CD14-positive monocyte (primary cell): ENCODE measurements at regions not wholly inside any gene's neighbourhood (a gene's known extent, or its start where the extent isn't known, plus 50 kb on each side); places are given as distances from the start of the nearest gene placed in this dataset.

Experiments used
- DNase-seq, 3 donors: peaks; one replicate each; pipeline ENCODE4 v3.0.0-alpha.2; 2011 to 2022
- H2AFZ ChIP-seq: 2 replicates; pipeline ENCODE4 v1.6.0; 2012; ENCODE audit warnings: mild to moderate bottlenecking, low read depth, low read length, inconsistent platforms; ENCODE audit not compliant: insufficient read depth, poor library complexity, severe bottlenecking
- H3K27ac ChIP-seq, 2 donors: 1 replicate in 1 of 2; 2 replicates in 1 of 2; pipeline ENCODE4 v1.5.1; 2012 to 2013; ENCODE audit warnings: low read length in 2 of 2, control low read depth in 1 of 2, inconsistent platforms in 1 of 2, low read depth in 1 of 2, mild to moderate bottlenecking in 1 of 2
- H3K27me3 ChIP-seq, 2 donors: one replicate each; pipeline versions ENCODE4 v1.6.0 to v1.6.1; 2011 to 2013; ENCODE audit warnings: low read length in 2 of 2; ENCODE audit not compliant: control insufficient read depth in 2 of 2, insufficient read depth in 2 of 2
- H3K36me3 ChIP-seq, 2 donors: replicated peaks in 1 of 2; 1 replicate in 1 of 2; 2 replicates in 1 of 2; pipeline versions ENCODE4 v1.5.1 to v1.6.1; 2012 to 2013; ENCODE audit warnings: low read length in 2 of 2, control low read depth in 1 of 2, inconsistent platforms in 1 of 2, mild to moderate bottlenecking in 1 of 2; ENCODE audit not compliant: insufficient read depth in 2 of 2, control insufficient read depth in 1 of 2
- H3K4me1 ChIP-seq, 2 donors: 1 replicate in 1 of 2; 2 replicates in 1 of 2; pipeline versions ENCODE4 v1.5.1 to v1.6.1; 2012 to 2013; ENCODE audit warnings: low read length in 2 of 2, control low read depth in 1 of 2, inconsistent platforms in 1 of 2, mild to moderate bottlenecking in 1 of 2, moderate library complexity in 1 of 2; ENCODE audit not compliant: insufficient read depth in 2 of 2, control insufficient read depth in 1 of 2
- H3K4me2 ChIP-seq: replicated peaks from 2 replicates; pipeline ENCODE3; 2012; ENCODE audit warnings: low read length, moderate library complexity, mild to moderate bottlenecking; ENCODE audit not compliant: poor library complexity, severe bottlenecking; ENCODE audit errors: extremely low read depth
- H3K4me3 ChIP-seq, 3 experiments: fragments of 200-600 bp in 1 of 3; sonication (generic) in 1 of 3; replicated peaks in 1 of 3; 1 replicate in 2 of 3; 2 replicates in 1 of 3; pipeline ENCODE4 v1.5.1; 2011 to 2013; ENCODE audit warnings: low read length in 3 of 3, mild to moderate bottlenecking in 3 of 3, control low read depth in 2 of 3, low read depth in 2 of 3, inconsistent platforms in 1 of 3, moderate library complexity in 1 of 3
- H3K79me2 ChIP-seq: 2 replicates; pipeline ENCODE4 v1.6.0; 2012; ENCODE audit warnings: mild to moderate bottlenecking, control low read depth, inconsistent platforms, low read length, moderate library complexity; ENCODE audit not compliant: insufficient read depth
- H3K9ac ChIP-seq: 2 replicates; pipeline ENCODE4 v1.6.0; 2017; ENCODE audit warnings: low read length, mild to moderate bottlenecking; ENCODE audit not compliant: insufficient read depth, poor library complexity, severe bottlenecking
- H3K9me3 ChIP-seq, 2 donors: replicated peaks in 1 of 2; 1 replicate in 1 of 2; 2 replicates in 1 of 2; pipeline versions ENCODE4 v1.5.1 to v1.6.1; 2012 to 2013; ENCODE audit warnings: low read length in 2 of 2, control low read depth in 1 of 2; ENCODE audit not compliant: control insufficient read depth in 1 of 2, insufficient read depth in 1 of 2
- H4K20me1 ChIP-seq: 2 replicates; pipeline ENCODE4 v1.6.0; 2012; ENCODE audit warnings: mild to moderate bottlenecking, low read length, control low read depth, moderate library complexity; ENCODE audit not compliant: insufficient read depth
- H3K27ac Mint-ChIP-seq, 7 donors: one replicate each; pipeline ENCODE4 v1.8.0; 2020; ENCODE audit warnings: mild to moderate bottlenecking in 7 of 7, mixed read lengths in 7 of 7, moderate library complexity in 6 of 7, inconsistent platforms in 2 of 7
- H3K27me3 Mint-ChIP-seq, 3 donors: one replicate each; pipeline ENCODE4 v1.8.0; 2021 to 2022; ENCODE audit warnings: low read depth in 3 of 3, mild to moderate bottlenecking in 3 of 3, mixed read lengths in 3 of 3, moderate library complexity in 3 of 3, inconsistent platforms in 1 of 3
- H3K36me3 Mint-ChIP-seq, 2 donors: one replicate each; pipeline ENCODE4 v1.8.0; 2020; ENCODE audit warnings: mixed read lengths in 2 of 2, inconsistent platforms in 1 of 2, mild to moderate bottlenecking in 1 of 2
- H3K4me1 Mint-ChIP-seq: one replicate; pipeline ENCODE4 v1.8.0; 2020; ENCODE audit warnings: mild to moderate bottlenecking, mixed read lengths
- H3K4me3 Mint-ChIP-seq, 2 donors: one replicate each; pipeline ENCODE4 v1.8.0; 2020; ENCODE audit warnings: mild to moderate bottlenecking in 2 of 2, mixed read lengths in 2 of 2, moderate library complexity in 1 of 2
- H3K9me3 Mint-ChIP-seq, 7 donors: one replicate each; pipeline ENCODE4 v1.8.0; 2020 to 2022; ENCODE audit warnings: mixed read lengths in 7 of 7, mild to moderate bottlenecking in 6 of 7, moderate library complexity in 6 of 7, inconsistent platforms in 2 of 7
- CTCF ChIP-seq: fragments of 200-600 bp; IDR thresholded peaks from one replicate; pipeline ENCODE4 v1.8.0; 2022; ENCODE audit warnings: antibody characterized with exemption, mild to moderate bottlenecking
- WGBS: methylation state at CpG from one replicate; pipeline ENCODE4 v1.1.5; 2013; ENCODE audit warnings: missing lambda C conversion rate; ENCODE audit not compliant: insufficient coverage; 5-methylcytosine and 5-hydroxymethylcytosine counted together
- intact Hi-C, 2 donors: fragments of 100-400 bp; cut with micrococcal nuclease; formaldehyde crosslinking; loops; one replicate each; pipeline versions ENCODE4 v1.15.0 to v1.15.1; 2023

GRCh38 chr2:43052204-43052943, 174.0 kb downstream of the ZFP36L2 start:
- no peak overlapping the region for H3K4me3 ChIP-seq
- peaks cover 3 to 7% (median 6%) of the 10 kb centered on the region in 3 donors for H3K27me3 Mint-ChIP-seq
- no peak overlapping the region for H3K27ac ChIP-seq
- no peaks in the 10 kb centered on the region for H3K9me3 ChIP-seq
- no peak overlapping the region for H3K4me3 Mint-ChIP-seq
- H3K9ac ChIP-seq, result no peak overlapping the region
- H4K20me1 ChIP-seq, result no peaks in the 10 kb centered on the region
- no peak overlapping the region for H3K27ac Mint-ChIP-seq
- H2AFZ ChIP-seq, result no peak overlapping the region
- no peak for DNase-seq
- no peaks in the 10 kb centered on the region for H3K36me3 ChIP-seq
- no peak overlapping the region for H3K4me2 ChIP-seq
- H3K27me3 ChIP-seq, result no peaks in the 10 kb centered on the region
- peaks cover 0 to 3% of the 10 kb centered on the region in 2 donors for H3K36me3 Mint-ChIP-seq
- H3K79me2 ChIP-seq, result no peaks in the 10 kb centered on the region
- no peaks in the 10 kb centered on the region for H3K9me3 Mint-ChIP-seq
- H3K4me1 ChIP-seq, result peaks cover 8 to 15% of the 10 kb centered on the region in 2 donors
- intact Hi-C loops, result no loop called here
- WGBS, result no CpG with 5 or more reads among the region's 3 CpGs
- no peak for TF ChIP-seq CTCF
- H3K4me1 Mint-ChIP-seq, result peaks cover 36% of the 10 kb centered on the region

DNA sequence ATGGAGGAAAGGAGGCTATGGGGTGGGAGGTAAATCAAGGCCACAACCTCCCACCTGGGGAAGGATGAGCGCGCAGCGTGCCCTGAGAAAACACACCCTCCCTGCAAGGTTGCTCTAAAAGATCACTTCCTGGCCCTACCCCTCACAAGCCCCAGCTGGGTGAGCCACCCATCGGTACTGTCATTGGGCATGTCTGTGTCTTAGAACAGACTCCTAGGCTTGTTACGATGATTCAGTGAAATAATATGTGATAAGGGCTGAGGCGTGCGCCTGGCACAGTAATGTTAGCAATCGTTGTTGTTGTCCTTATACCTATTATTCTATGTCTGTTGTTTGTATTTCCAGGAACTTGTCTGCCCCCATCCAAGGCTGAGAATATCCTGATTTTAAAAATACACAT, 175.1 kb downstream of the ZFP36L2 start:
- H3K4me1 Mint-ChIP-seq, result peaks cover 43% of the 10 kb centered on the region
- Histone ChIP-seq H3K9me3 (no peaks in the 10 kb centered on the region), H3K27ac (no peak overlapping the region), H3K27me3 (no peaks in the 10 kb centered on the region), H2AFZ (no peak overlapping the region), H3K4me3 (no peak overlapping the region), H4K20me1 (no peaks in the 10 kb centered on the region), H3K36me3 (no peaks in the 10 kb centered on the region), H3K4me1 (peaks cover 12 to 25% of the 10 kb centered on the region in 2 donors), H3K4me2 (no peak overlapping the region), H3K79me2 (no peaks in the 10 kb centered on the region), H3K9ac (no peak overlapping the region)
- intact Hi-C loops, result no loop called here
- no CpG with 5 or more reads among the region's 8 CpGs for WGBS
- no peak overlapping the region for H3K4me3 Mint-ChIP-seq
- no peak overlapping the region for H3K27ac Mint-ChIP-seq
- peaks cover 0 to 3% of the 10 kb centered on the region in 2 donors for H3K36me3 Mint-ChIP-seq
- TF ChIP-seq CTCF, result no peak
- H3K9me3 Mint-ChIP-seq, result no peaks in the 10 kb centered on the region
- DNase-seq, result no peak
- H3K27me3 Mint-ChIP-seq, result peaks cover 3 to 7% (median 6%) of the 10 kb centered on the region in 3 donors
